Esophagus muscularis mucosa (tissue), 3 donors: ENCODE measurements at regions not wholly inside any gene's neighbourhood (a gene's known extent, or its start where the extent isn't known, plus 50 kb on each side); places are given as distances from the start of the nearest gene placed in this dataset.

ENCODE experiments used
- CTCF ChIP-seq, 3 experiments: fragments of 200-600 bp in 2 of 3; fragments of 450-650 bp in 1 of 3; sonication (generic) in 2 of 3; IDR thresholded peaks; one replicate each; pipeline ENCODE4 v1.5.1; 2017 to 2019; ENCODE audit warnings: antibody characterized with exemption in 3 of 3, mild to moderate bottlenecking in 2 of 3, moderate library complexity in 1 of 3
- POLR2A ChIP-seq: fragments of 450-650 bp; IDR thresholded peaks from one replicate; pipeline ENCODE4 v1.6.1; 2017; ENCODE audit warnings: antibody characterized with exemption, moderate library complexity, mild to moderate bottlenecking, low read depth
- POLR2AphosphoS5 ChIP-seq, 2 donors: sonication (generic); formaldehyde crosslinking; IDR thresholded peaks; one replicate each; pipeline ENCODE4 v1.6.1; 2017; ENCODE audit warnings: antibody characterized with exemption in 2 of 2

GRCh38 chr9:126096340-126096739, 230.3 kb upstream of the MVB12B start:
- no peak for TF ChIP-seq CTCF (IDR thresholded peaks at IDR 0.05)
- no peak for TF ChIP-seq POLR2AphosphoS5 (IDR thresholded peaks at IDR 0.05)
- no peak for TF ChIP-seq POLR2A
